C4-2B (cell line): ENCODE measurements at regions not wholly inside any gene's neighbourhood (a gene's known extent, or its start where the extent isn't known, plus 50 kb on each side); places are given as distances from the start of the nearest gene placed in this dataset.

ENCODE experiments used
- ZFX ChIP-seq: fragments of 450-650 bp; IDR thresholded peaks from 2 replicates; pipeline ENCODE4 v1.6.1; 2017
- TF ChIP-seq, protein P1 (sequence below): fragments of 450-650 bp; conservative IDR thresholded peaks from 2 replicates; pipeline ENCODE4 v1.5.1; 2017; ENCODE audit warnings: mild to moderate bottlenecking

DNA sequence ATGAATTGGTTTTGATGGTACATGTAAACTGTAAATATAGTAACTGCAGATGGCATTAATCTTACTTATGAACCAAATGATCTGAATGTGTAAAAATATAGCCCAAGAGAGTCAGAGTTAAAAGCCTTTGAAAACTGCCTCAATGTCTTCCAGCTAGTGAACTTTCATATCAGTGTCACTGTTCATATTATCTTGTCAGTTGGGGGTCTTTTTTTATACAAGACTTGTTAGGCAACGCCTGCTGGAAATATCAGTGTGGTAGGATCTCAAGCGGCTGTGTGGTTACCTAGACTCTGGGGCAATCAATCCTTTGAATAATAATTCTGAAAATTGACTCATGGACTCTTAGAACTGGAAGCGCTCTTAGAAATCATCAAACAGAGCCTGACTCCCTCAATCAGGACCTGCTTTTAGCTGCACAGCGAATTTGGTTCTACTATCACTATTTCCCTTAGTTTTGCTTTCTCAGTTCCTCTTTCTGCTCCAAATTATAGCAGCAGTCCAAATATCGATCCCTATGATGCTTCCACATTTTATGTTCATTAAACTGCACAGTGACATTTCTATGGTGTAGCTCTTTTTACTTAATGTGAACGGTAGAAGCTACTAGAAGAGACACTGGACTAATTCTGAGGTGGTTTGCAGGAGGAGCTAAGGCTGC is 100.1 kb upstream of the COL1A2 start:
- TF ChIP-seq, protein P1, sequence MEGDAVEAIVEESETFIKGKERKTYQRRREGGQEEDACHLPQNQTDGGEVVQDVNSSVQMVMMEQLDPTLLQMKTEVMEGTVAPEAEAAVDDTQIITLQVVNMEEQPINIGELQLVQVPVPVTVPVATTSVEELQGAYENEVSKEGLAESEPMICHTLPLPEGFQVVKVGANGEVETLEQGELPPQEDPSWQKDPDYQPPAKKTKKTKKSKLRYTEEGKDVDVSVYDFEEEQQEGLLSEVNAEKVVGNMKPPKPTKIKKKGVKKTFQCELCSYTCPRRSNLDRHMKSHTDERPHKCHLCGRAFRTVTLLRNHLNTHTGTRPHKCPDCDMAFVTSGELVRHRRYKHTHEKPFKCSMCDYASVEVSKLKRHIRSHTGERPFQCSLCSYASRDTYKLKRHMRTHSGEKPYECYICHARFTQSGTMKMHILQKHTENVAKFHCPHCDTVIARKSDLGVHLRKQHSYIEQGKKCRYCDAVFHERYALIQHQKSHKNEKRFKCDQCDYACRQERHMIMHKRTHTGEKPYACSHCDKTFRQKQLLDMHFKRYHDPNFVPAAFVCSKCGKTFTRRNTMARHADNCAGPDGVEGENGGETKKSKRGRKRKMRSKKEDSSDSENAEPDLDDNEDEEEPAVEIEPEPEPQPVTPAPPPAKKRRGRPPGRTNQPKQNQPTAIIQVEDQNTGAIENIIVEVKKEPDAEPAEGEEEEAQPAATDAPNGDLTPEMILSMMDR, result no peak
- TF ChIP-seq ZFX, result no peak
